Testis (tissue), 2 donors: ENCODE measurements at regions not wholly inside any gene's neighbourhood (a gene's known extent, or its start where the extent isn't known, plus 50 kb on each side); places are given as distances from the start of the nearest gene placed in this dataset.

Experiments used
- CTCF ChIP-seq, 3 experiments: fragments of 450-650 bp in 2 of 3; fragments of 200-600 bp in 1 of 3; sonication (generic) in 1 of 3; IDR thresholded peaks; one replicate each; pipeline ENCODE4 v1.5.1; 2016 to 2019; ENCODE audit warnings: antibody characterized with exemption in 3 of 3, mild to moderate bottlenecking in 2 of 3, moderate library complexity in 1 of 3
- POLR2A ChIP-seq: fragments of 450-650 bp; IDR thresholded peaks from one replicate; pipeline ENCODE4 v1.6.1; 2017; ENCODE audit warnings: antibody characterized with exemption, mild to moderate bottlenecking, moderate library complexity

GRCh38 chr3:184453296-184453695, 73.4 kb downstream of the CHRD start:
- TF ChIP-seq CTCF (IDR thresholded peaks at IDR 0.05) (no peak), POLR2A (no peak)
